Motor neuron (in vitro differentiated cells): ENCODE measurements at regions not wholly inside any gene's neighbourhood (a gene's known extent, or its start where the extent isn't known, plus 50 kb on each side); places are given as distances from the start of the nearest gene placed in this dataset.
A peak's percentile ranks its signal among the peaks of the same experiment; 100 is the strongest.
"Not testable (repeated sequence)": the region's sequence is repeated elsewhere in the genome, so short reads cannot be mapped to it uniquely, and the experiment has no call there.

Experiments
- ATAC-seq, 8 experiments: fragments of 200-7000 bp; cut with Tn5 transposase; replicated peaks in 6 of 8; 2 replicates each; pipeline ENCODE4 v1.8.0; 2021; ENCODE audit warnings: mild to moderate bottlenecking in 8 of 8, moderate library complexity in 8 of 8
- H3K27ac ChIP-seq, 2 donors: fragments of 250-450 bp; sonication (Bioruptor Pico); 2 replicates each; pipeline ENCODE4 v1.9.0; 2021; ENCODE audit warnings: antibody characterized with exemption in 2 of 2, mild to moderate bottlenecking in 2 of 2, moderate library complexity in 1 of 2
- H3K4me1 ChIP-seq, 2 donors: fragments of 250-450 bp; sonication (Bioruptor Pico); replicated peaks in 1 of 2; 2 replicates each; pipeline ENCODE4 v1.6.1; 2021; ENCODE audit warnings: antibody characterized with exemption in 2 of 2, mild to moderate bottlenecking in 2 of 2, moderate library complexity in 1 of 2
- H3K4me3 ChIP-seq, 5 donors: fragments of 250-450 bp; sonication (Bioruptor Pico); 2 replicates each; pipeline ENCODE4 v1.9.0; 2021; ENCODE audit warnings: antibody characterized with exemption in 5 of 5, mild to moderate bottlenecking in 5 of 5, moderate library complexity in 4 of 5
- WGBS, 10 experiments: fragments of 450-650 bp; shearing (Covaris generic); methylation state at CpG; one replicate each; pipeline ENCODE4 v1.0.0; 2022; 5-methylcytosine and 5-hydroxymethylcytosine counted together
- in situ Hi-C, 9 experiments: fragments of 400-800 bp; cut with MboI; loops; one replicate each; pipeline ENCODE4 v1.15.0; 2021; ENCODE audit warnings: low sequenced_read_pairs in 9 of 9, low pct_unique_long_range_greater_than_20kb in 2 of 9; ENCODE audit not compliant: unreplicated experiment in 9 of 9

DNA sequence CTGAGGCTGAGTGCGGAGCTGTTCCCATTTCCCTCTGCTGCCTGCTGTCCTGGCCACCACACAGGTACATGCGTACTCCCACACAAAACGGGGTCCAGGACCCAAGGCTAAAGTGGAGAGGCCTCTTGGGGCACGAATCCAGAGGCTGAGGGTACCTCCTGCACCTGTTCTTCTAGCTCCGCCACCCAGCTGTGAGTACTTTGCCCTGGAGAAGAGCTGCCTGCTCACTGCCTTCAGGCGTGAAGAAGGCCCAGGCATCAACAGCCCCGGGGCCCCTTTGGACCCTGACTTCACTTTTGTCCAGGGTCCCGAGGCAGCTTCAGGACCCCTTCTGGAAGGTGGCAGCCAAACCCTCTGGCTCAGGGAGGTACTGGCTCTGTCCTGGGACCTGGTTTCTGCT, 88.6 kb downstream of the HIF1AN start:
- Histone ChIP-seq H3K4me1 (peaks cover 0 to 3% of the 10 kb centered on the region in 2 donors), H3K27ac (no peak overlapping the region), H3K4me3 (no peak overlapping the region)
- no peak for ATAC-seq
- 17 to 100% (median 74%) methylated on average over 1 to 4 of the region's 8 CpGs; no CpG with 5 or more reads in 2 of the 10 experiments for WGBS, 10 experiments
- in situ Hi-C loops, result no loop called here

DNA sequence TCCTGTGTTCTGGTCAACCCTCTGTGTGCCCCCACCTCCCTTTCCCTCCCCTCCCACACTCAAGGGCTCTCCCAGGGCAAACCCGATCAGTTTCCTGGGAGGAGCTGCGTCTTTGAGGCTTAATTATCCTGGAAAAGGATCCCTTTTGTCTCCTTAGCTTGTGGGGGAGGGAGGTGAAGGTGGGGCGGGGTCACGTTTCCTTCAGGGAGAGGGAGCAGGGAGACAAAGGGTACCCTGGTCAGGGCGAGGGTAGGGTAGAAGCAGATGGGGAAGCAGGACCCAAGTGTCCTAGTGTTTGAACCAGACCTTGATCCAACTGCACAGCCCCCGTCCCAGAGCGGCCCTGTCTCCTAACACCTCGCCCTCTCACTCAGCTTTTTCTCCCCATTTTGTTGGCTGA, 90.1 kb downstream of the HIF1AN start:
- WGBS, 10 experiments, result 0 to 34% methylated on average over 1 to 3 of the region's 8 CpGs; no CpG with 5 or more reads in 8 of the 10 experiments
- peaks cover 0 to 3% of the 10 kb centered on the region in 2 donors for H3K4me1 ChIP-seq
- no peak overlapping the region for H3K27ac ChIP-seq
- H3K4me3 ChIP-seq, result no peak overlapping the region
- in situ Hi-C loops, result no loop called here
- no peak for ATAC-seq

DNA sequence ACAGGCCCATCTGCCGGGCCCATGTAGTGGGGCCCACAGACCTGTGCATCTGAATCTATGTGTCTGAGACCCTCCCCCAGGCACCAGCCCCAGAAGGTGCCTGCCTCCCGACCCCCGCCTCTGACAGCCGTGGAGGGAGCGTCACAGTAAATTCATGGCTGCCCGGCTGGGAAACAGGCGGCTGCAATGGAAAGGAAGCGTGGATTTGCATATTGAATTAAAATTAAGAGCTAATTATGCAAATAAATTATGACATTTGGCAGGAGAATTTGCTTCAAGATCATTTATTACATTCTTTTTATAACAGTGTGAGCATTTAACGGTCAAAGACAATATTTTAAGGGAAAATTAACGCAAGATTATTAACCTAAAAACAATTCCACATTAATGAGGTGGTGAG, 92.3 kb downstream of the HIF1AN start:
- Histone ChIP-seq H3K4me1 (peaks cover 0 to 3% of the 10 kb centered on the region in 2 donors), H3K27ac (no peak overlapping the region), H3K4me3 (no peak overlapping the region)
- no peak for ATAC-seq
- in situ Hi-C loops, result no loop called here
- WGBS, 10 experiments, result 32 to 82% (median 38%) methylated on average over 1 to 6 of the region's 10 CpGs; no CpG with 5 or more reads in 5 of the 10 experiments

- H3K27ac ChIP-seq, result no peak overlapping the region
- in situ Hi-C loops, result no loop called here
- WGBS, 10 experiments, result 60 to 100% (median 78%) methylated on average over 1 to 2 of the region's 2 CpGs; no CpG with 5 or more reads in 7 of the 10 experiments
- no peak overlapping the region for H3K4me3 ChIP-seq
- H3K4me1 ChIP-seq, result no peaks in the 10 kb centered on the region
- ATAC-seq, result no peak
Observed at GRCh38 chr10:100631192-100631591, 95.4 kb downstream of the HIF1AN start.

- Histone ChIP-seq H3K4me1 (no peaks in the 10 kb centered on the region), H3K4me3 (no peak overlapping the region), H3K27ac (no peak overlapping the region)
- in situ Hi-C loops, result no loop called here
- 22 to 40% methylated on average over 1 of the region's 1 CpG; no CpG with 5 or more reads in 8 of the 10 experiments for WGBS, 10 experiments
- ATAC-seq, result peak in 2 of 8 experiments; percentile 19 to 20
Observed at GRCh38 chr10:100632027-100632426, 96.3 kb downstream of the HIF1AN start.

- 10 to 100% (median 70%) methylated on average over 1 to 5 of the region's 5 CpGs; no CpG with 5 or more reads in 3 of the 10 experiments for WGBS, 10 experiments
- Histone ChIP-seq H3K4me1 (peaks cover 0 to 2% of the 10 kb centered on the region in 2 donors), H3K4me3 (no peak overlapping the region), H3K27ac (no peak overlapping the region)
- no peak for ATAC-seq
- in situ Hi-C loops, result no loop called here
Observed at GRCh38 chr10:100634034-100634433, 98.3 kb downstream of the HIF1AN start.

DNA sequence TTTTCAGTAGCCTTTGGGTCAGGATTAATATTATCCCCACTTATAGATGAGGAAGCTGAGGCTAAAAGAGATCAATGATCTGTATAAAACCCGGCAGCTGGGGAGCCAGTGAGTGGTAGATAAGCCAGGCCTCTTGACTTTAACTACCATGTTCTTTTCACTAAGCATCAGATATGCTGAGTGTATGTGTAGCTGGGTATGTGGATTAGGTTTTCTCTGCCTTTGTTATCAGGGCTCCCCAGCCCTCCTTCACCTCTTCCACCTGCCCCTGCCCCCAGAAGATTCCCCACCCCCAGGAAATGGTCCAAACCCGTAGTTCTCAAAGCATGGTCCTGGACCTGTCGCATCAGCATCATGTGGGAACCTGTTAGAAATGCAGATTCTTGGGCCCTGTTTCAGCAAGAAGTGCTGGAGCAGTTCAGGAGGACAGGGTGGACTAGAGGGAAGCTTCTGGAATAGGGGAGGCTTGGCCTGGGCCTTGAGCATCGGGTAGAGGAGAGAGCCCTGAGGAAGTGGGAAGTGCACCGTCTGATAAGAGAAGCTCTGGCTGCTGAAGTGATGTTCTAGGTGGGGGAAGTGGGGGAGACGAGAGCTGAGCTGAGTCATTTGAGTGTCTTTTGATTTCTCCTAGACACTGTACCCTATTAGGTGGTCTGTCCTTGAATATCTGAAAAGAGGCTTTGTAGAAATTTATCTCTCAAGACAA, 101.3 kb downstream of the HIF1AN start:
- 14 to 92% (median 60%) methylated on average over 1 to 3 of the region's 6 CpGs; no CpG with 5 or more reads in 3 of the 10 experiments for WGBS, 10 experiments
- Histone ChIP-seq H3K4me1 (peaks cover 0 to 2% of the 10 kb centered on the region in 2 donors), H3K4me3 (no peak overlapping the region), H3K27ac (no peak overlapping the region)
- ATAC-seq, result peak in 2 of 8 experiments; percentile 1 to 4
- in situ Hi-C loops, result no loop called here

- Histone ChIP-seq H3K4me3 (no peak overlapping the region), H3K4me1 (peaks cover 0 to 2% of the 10 kb centered on the region in 2 donors), H3K27ac (no peak overlapping the region)
- 0 to 10% (median 0%) methylated on average over 1 to 3 of the region's 9 CpGs; no CpG with 5 or more reads in 4 of the 10 experiments for WGBS, 10 experiments
- ATAC-seq, result peak; percentile 75 to 98 (median 94)
- in situ Hi-C loops, result no loop called here
Observed at GRCh38 chr10:100637785-100638184, 102.0 kb downstream of the HIF1AN start.

- H3K4me1 ChIP-seq, ATAC-seq, H3K27ac ChIP-seq, H3K4me3 ChIP-seq, in situ Hi-C loops: not testable (repeated sequence)
- 33 to 100% (median 91%) methylated on average over 1 to 4 of the region's 6 CpGs; no CpG with 5 or more reads in 3 of the 10 experiments for WGBS, 10 experiments
Observed at GRCh38 chr10:100638969-100639368, 103.2 kb downstream of the HIF1AN start.

GRCh38 chr10:100642295-100642994, 102.9 kb upstream of the PAX2 start:
- H3K4me3 ChIP-seq, result no peak overlapping the region
- H3K4me1 ChIP-seq, result peaks cover 9 to 23% of the 10 kb centered on the region in 2 donors
- WGBS, 10 experiments, result 6 to 60% (median 11%) methylated on average over 1 to 7 of the region's 9 CpGs; no CpG with 5 or more reads in 1 of the 10 experiments
- H3K27ac ChIP-seq, result no peak overlapping the region
- ATAC-seq, result no peak
- in situ Hi-C loops, result no loop called here

DNA sequence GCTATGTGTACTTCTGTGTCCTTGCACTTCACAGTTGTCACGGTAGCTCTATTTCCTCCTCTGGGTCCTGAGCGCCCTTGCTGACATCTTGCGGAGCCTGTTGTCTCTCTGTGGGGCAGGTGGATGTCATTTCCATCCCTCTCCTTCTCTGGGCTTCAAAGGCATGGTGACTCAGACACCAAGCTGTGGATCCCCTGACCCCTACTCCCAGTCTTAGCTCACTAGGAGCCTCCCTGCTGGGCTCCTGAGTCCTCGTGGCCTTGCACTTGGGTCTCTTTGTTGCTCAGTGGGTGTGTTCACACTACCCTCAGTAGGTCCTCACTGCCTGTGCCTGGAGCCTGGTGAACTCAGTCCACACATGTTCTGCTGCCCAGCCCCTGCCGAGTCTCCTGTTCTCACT, 100.3 kb upstream of the PAX2 start:
- ATAC-seq, result peak in 5 of 8 experiments; percentile 37 to 62 (median 54)
- Histone ChIP-seq H3K27ac (no peak overlapping the region), H3K4me3 (no peak overlapping the region), H3K4me1 (peaks cover 9 to 21% of the 10 kb centered on the region in 2 donors)
- in situ Hi-C loops, result no loop called here
- 33 to 92% (median 75%) methylated on average over 1 to 4 of the region's 5 CpGs; no CpG with 5 or more reads in 2 of the 10 experiments for WGBS, 10 experiments

DNA sequence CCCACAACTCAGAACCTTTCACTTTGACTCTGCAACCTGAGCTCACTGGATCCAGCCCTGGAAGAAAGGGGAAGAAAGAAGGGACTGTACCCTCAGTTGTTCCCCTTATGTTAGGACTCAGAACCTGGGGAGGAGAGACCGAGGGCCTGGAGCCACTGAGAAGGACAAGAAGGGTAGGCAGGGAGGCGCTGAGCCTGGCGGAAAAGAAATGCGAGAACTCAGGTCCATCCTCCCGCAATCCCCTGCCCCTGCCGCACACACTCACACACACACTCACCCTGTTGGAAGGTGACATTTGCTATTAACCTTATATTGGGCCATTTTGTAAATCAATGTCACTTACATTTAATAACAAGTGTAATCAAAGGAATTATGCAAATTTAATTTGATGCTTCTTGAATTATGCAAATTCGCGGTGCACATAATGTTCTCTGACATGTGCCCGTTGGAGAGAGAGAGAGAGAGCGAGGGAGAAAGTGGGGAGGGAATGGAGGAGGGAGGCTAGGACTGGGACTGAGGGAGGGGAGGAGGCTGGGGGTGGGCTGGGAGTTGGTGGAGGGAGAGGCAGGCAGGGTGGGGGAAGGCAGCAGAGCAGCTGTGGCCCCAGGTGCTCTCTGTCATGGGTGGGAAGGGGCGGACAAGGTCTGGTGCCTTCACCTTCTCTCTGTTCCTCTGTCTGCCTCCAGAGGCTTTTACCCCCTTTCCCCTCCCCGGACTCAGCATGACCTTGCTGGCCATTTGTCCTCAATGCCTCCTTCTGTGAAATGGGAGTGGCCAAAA, 99.6 kb upstream of the PAX2 start:
- Histone ChIP-seq H3K4me3 (no peak overlapping the region), H3K27ac (no peak overlapping the region), H3K4me1 (peaks cover 9 to 21% of the 10 kb centered on the region in 2 donors)
- in situ Hi-C loops, result no loop called here
- peak in 3 of 8 experiments; percentile 48 to 53 (median 49) for ATAC-seq
- 0 to 100% (median 16%) methylated on average over 1 to 7 of the region's 12 CpGs; no CpG with 5 or more reads in 4 of the 10 experiments for WGBS, 10 experiments

DNA sequence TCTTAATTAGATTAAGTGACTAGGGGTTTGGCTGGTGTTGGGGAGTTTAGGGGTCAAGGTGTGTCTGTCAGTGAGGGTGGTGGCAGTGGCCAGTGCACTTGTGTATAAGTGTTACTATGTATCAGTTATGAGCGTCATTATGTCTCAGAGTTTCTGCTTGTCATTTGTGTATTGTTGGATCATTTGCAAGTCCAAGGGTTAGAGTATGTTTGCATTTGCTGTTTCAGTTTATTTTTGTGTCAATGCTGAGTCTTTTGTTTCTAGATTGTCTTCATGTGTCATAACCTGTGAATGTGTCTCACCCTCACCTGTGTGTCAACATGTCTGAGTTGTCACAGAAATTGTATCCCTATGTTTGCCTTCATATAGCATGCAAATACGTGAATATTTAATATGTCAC, 97.5 kb upstream of the PAX2 start:
- in situ Hi-C loops, result no loop called here
- H3K27ac ChIP-seq, result no peak overlapping the region
- WGBS, 10 experiments, result 36 to 100% (median 69%) methylated on average over 1 to 2 of the region's 2 CpGs
- ATAC-seq, result no peak
- peaks cover 10 to 29% of the 10 kb centered on the region in 2 donors for H3K4me1 ChIP-seq
- no peak overlapping the region for H3K4me3 ChIP-seq
